ENCODE measurements at regions not wholly inside any gene's neighbourhood (a gene's known extent, or its start where the extent isn't known, plus 50 kb on each side); places are given as distances from the start of the nearest gene placed in this dataset.
A peak's percentile ranks its signal among the peaks of the same experiment; 100 is the strongest.

DNA sequence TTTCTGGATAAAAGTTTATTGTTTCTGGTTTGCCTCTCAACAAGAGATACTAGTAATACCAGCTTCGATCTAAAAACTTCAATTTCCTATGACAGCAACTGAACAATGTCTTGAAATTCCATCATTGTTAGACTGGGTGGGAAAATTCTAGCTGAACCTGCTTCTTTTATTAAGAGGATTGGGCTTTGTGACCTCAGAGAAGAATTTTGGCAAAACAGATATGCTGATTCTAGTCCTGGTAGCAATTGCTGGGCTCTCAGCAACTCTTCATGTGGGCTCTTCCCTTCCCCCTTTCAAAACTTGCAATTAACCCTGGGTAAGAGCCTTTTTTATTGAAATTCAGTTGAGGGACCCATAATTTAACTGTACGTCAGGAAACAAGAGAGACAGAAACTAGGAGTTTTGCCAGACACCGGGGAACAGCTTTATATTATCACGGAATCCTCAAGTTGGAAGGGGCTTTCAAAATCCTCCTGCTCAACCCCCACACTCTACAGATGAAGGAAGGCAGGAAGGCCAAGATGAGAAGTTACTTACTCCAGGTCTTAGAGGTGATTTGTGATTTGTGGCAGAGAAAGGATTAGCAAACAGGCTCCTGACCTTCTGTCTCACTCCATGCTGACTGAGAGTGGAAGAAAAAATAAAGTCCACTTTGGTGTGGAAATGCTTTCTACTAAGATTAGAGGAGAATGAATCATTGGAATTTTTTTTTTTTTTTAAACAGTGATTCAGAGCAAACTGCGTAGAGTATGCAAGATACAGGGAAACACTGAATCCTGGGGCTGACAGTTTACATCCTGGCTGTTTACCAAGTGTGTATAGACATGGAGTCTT, 239.0 kb upstream of the ATP2B1 start:
- Histone ChIP-seq H3K4me3 (no peak overlapping the region), H3K27me3 (ENCODE audit: low read depth) (no peaks in the 10 kb centered on the region), H3K36me3 (no peaks in the 10 kb centered on the region), H3K9me3 (no peaks in the 10 kb centered on the region), H3K4me1 (peaks cover 27% of the 10 kb centered on the region), H3K27ac (peak overlapping the region; percentile 37)
- ATAC-seq: peak; percentile 62 to 70
- intact Hi-C loops (cut with DNase I): no loop called here
- TF ChIP-seq, protein P1, sequence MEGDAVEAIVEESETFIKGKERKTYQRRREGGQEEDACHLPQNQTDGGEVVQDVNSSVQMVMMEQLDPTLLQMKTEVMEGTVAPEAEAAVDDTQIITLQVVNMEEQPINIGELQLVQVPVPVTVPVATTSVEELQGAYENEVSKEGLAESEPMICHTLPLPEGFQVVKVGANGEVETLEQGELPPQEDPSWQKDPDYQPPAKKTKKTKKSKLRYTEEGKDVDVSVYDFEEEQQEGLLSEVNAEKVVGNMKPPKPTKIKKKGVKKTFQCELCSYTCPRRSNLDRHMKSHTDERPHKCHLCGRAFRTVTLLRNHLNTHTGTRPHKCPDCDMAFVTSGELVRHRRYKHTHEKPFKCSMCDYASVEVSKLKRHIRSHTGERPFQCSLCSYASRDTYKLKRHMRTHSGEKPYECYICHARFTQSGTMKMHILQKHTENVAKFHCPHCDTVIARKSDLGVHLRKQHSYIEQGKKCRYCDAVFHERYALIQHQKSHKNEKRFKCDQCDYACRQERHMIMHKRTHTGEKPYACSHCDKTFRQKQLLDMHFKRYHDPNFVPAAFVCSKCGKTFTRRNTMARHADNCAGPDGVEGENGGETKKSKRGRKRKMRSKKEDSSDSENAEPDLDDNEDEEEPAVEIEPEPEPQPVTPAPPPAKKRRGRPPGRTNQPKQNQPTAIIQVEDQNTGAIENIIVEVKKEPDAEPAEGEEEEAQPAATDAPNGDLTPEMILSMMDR (IDR thresholded peaks at IDR 0.05): no peak
- no peak for DNase-seq

DNA sequence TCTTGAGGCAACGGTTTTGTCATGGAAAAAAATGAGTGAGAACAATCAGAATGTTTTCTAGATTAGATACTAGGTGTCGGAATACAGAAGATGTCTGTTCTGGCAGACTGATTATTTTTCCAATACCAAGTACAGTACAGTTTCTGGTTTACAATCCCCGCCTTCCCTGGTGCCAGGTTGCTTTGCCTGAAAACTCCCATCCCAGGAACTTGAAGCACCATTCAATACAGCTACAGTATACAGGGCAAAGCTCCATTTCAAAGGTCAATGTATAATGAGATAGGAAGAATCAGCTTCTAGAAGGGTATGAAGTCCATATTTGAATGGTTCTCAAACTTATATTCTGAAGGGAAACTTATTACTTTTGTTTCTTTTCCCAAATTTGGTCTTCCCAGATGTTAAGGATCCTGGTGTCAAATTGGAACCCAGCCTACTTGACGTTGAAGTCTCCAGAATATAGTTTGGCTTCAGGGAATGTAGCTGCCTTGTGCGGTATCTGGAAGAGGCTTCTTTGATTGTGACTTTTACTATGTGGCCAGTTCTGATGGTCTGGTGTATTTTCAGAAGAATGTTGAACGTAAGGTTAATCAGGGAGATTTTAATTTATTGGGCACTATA, 238.0 kb upstream of the ATP2B1 start:
- TF ChIP-seq, protein P1 (IDR thresholded peaks at IDR 0.05): no peak
- Histone ChIP-seq H3K27ac (no peak overlapping the region), H3K9me3 (no peaks in the 10 kb centered on the region), H3K4me1 (peaks cover 27% of the 10 kb centered on the region), H3K36me3 (no peaks in the 10 kb centered on the region), H3K27me3 (ENCODE audit: low read depth) (no peaks in the 10 kb centered on the region), H3K4me3 (no peak overlapping the region)
- intact Hi-C loops (cut with DNase I): no loop called here
- ATAC-seq: no peak
- DNase-seq: no peak

- intact Hi-C loops (cut with DNase I): no loop called here
- no peaks in the 10 kb centered on the region for H3K36me3 ChIP-seq
- TF ChIP-seq, protein P1 (IDR thresholded peaks at IDR 0.05): no peak
- ATAC-seq: no peak
- no peak overlapping the region for H3K4me3 ChIP-seq
- H3K9me3 ChIP-seq: no peaks in the 10 kb centered on the region
- no peak for DNase-seq
- H3K4me1 ChIP-seq: peaks cover 25% of the 10 kb centered on the region
- H3K27me3 ChIP-seq (ENCODE audit: low read depth): no peaks in the 10 kb centered on the region
- H3K27ac ChIP-seq: no peak overlapping the region
Observed at GRCh38 chr12:89945123-89945522, 236.5 kb upstream of the ATP2B1 start.

GRCh38 chr12:89943463-89943862, 234.8 kb upstream of the ATP2B1 start:
- no peak for DNase-seq
- H3K4me3 ChIP-seq: no peak overlapping the region
- TF ChIP-seq, protein P1 (IDR thresholded peaks at IDR 0.05): no peak
- no peaks in the 10 kb centered on the region for H3K9me3 ChIP-seq
- peaks cover 8% of the 10 kb centered on the region for H3K4me1 ChIP-seq
- no peak for ATAC-seq
- no peak overlapping the region for H3K27ac ChIP-seq
- no peaks in the 10 kb centered on the region for H3K27me3 ChIP-seq (ENCODE audit: low read depth)
- intact Hi-C loops (cut with DNase I): no loop called here
- H3K36me3 ChIP-seq: no peaks in the 10 kb centered on the region

DNA sequence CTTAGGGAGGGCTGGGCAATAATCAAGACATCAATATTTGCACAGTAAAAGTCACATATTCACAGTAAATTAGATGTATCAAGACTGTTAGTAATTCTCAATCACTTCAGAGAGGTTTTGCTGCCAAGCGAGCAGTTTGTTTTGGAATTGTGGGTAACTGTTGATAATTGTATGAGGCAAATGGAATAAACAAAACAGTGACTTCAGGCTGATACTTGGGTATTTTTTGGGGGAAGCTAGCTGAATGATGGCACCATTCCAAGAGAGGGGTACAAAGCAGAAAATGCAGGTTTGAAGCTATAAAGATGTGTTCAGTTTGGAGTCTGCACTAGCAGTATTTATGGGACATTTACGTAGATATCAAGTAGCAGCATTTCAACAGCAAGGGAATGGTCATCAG, 232.8 kb upstream of the ATP2B1 start:
- Histone ChIP-seq H3K27me3 (ENCODE audit: low read depth) (no peaks in the 10 kb centered on the region), H3K4me1 (no peaks in the 10 kb centered on the region), H3K4me3 (no peak overlapping the region), H3K9me3 (no peaks in the 10 kb centered on the region), H3K27ac (no peak overlapping the region), H3K36me3 (no peaks in the 10 kb centered on the region)
- intact Hi-C loops (cut with DNase I): no loop called here
- ATAC-seq (no peak), DNase-seq (no peak)
- TF ChIP-seq, protein P1 (IDR thresholded peaks at IDR 0.05): no peak
